ENCODE measurements at regions not wholly inside any gene's neighbourhood (a gene's known extent, or its start where the extent isn't known, plus 50 kb on each side); places are given as distances from the start of the nearest gene placed in this dataset.

DNA sequence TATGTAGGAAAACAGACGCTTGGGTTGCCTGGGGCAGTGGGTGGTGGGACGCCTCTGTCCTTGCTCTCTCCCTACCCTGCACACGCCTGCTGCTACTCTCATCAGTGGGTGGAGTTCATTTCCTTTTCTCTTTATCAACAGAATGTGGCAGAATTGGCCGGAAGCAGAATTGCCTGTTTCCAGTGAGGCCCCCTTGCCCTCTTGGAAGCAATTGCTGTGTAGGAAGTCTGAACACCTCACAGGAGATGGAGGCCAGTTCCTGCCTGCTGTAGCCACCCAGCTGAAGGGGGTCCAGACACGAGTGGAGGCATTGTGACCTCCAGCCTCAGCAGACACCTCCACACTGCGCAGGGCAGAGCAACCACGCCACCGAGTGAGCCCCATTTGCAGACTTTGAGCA, 331.6 kb upstream of the ZNF32 start:
- DNase-seq (ENCODE audit: low read depth): no peak
- H3K4me3 ChIP-seq (ENCODE audit: low read length): no peak overlapping the region
- TF ChIP-seq, protein P1, sequence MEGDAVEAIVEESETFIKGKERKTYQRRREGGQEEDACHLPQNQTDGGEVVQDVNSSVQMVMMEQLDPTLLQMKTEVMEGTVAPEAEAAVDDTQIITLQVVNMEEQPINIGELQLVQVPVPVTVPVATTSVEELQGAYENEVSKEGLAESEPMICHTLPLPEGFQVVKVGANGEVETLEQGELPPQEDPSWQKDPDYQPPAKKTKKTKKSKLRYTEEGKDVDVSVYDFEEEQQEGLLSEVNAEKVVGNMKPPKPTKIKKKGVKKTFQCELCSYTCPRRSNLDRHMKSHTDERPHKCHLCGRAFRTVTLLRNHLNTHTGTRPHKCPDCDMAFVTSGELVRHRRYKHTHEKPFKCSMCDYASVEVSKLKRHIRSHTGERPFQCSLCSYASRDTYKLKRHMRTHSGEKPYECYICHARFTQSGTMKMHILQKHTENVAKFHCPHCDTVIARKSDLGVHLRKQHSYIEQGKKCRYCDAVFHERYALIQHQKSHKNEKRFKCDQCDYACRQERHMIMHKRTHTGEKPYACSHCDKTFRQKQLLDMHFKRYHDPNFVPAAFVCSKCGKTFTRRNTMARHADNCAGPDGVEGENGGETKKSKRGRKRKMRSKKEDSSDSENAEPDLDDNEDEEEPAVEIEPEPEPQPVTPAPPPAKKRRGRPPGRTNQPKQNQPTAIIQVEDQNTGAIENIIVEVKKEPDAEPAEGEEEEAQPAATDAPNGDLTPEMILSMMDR (IDR thresholded peaks at IDR 0.05; ENCODE audit: insufficient read depth, low read depth, low read length, missing control alignments): no peak

DNA sequence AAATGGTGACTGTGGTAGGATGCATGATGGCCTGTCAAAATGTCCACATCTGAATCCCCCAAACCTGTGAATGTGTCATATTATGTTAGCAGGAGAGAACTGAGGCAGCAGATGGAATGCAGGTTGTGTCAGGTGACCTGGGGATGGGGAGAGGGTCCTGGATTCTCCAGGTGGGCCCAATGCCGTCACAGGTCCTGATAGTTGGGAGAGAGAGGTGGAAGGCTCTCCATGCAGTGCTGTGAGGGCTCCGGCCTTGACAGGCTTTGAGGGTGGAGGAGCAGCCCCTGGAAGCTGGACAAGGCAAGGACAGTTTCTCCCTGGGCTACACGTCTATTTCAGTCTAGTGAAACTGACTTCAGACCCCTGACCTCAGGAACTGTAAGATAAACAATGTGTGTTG, 330.9 kb upstream of the ZNF32 start:
- TF ChIP-seq, protein P1 (IDR thresholded peaks at IDR 0.05; ENCODE audit: insufficient read depth, low read depth, low read length, missing control alignments): no peak
- no peak for DNase-seq (ENCODE audit: low read depth)
- H3K4me3 ChIP-seq (ENCODE audit: low read length): no peak overlapping the region

DNA sequence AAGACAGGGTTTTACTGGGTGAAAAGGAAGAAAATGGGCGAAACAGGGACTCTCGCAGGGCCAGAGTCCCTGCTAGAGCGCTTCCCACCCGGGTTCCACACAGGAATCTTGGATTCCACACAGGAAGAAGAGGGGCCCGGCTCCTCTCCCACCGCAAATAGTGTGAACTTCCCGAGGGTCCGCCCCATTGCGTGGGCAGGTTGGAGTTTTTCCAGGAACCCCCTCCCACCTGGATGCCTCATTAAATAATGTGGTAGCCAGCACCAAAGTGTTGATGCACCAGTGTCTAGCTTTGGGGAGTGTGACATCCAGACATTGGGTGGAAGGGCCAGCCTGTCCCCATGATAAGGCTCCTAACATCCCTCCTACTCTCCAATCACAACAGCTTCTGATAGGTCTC, 330.3 kb upstream of the ZNF32 start:
- DNase-seq (ENCODE audit: low read depth): no peak
- TF ChIP-seq, protein P1 (IDR thresholded peaks at IDR 0.05; ENCODE audit: insufficient read depth, low read depth, low read length, missing control alignments): no peak
- no peak overlapping the region for H3K4me3 ChIP-seq (ENCODE audit: low read length)

DNA sequence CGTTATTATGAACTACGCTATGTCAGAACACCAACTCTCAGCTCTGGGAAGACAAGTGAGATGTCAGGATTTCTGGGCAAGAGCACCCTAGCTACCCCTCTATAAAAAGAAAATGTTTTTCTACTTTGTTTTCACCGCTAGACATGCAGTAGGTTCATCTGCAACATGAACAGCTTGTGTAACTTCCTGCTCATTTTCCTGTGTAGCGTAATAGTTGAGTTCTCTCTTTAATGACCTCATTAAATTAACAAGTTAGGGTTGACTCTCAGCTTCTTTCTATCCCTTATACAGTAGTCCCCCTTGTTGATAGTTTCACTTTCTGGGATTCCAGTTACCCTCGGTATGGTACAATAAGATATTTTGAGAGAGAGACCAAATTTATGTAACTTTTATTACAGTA, 329.4 kb upstream of the ZNF32 start:
- H3K4me3 ChIP-seq (ENCODE audit: low read length): no peak overlapping the region
- TF ChIP-seq, protein P1 (IDR thresholded peaks at IDR 0.05; ENCODE audit: insufficient read depth, low read depth, low read length, missing control alignments): no peak
- no peak for DNase-seq (ENCODE audit: low read depth)

GRCh38 chr10:43976292-43976691, 327.6 kb upstream of the ZNF32 start:
- TF ChIP-seq, protein P1 (IDR thresholded peaks at IDR 0.05; ENCODE audit: insufficient read depth, low read depth, low read length, missing control alignments): no peak
- no peak overlapping the region for H3K4me3 ChIP-seq (ENCODE audit: low read length)
- DNase-seq (ENCODE audit: low read depth): no peak

GRCh38 chr10:43973801-43974200, 325.1 kb upstream of the ZNF32 start:
- TF ChIP-seq, protein P1 (IDR thresholded peaks at IDR 0.05; ENCODE audit: insufficient read depth, low read depth, low read length, missing control alignments): no peak
- H3K4me3 ChIP-seq (ENCODE audit: low read length): no peak overlapping the region
- DNase-seq (ENCODE audit: low read depth): no peak

DNA sequence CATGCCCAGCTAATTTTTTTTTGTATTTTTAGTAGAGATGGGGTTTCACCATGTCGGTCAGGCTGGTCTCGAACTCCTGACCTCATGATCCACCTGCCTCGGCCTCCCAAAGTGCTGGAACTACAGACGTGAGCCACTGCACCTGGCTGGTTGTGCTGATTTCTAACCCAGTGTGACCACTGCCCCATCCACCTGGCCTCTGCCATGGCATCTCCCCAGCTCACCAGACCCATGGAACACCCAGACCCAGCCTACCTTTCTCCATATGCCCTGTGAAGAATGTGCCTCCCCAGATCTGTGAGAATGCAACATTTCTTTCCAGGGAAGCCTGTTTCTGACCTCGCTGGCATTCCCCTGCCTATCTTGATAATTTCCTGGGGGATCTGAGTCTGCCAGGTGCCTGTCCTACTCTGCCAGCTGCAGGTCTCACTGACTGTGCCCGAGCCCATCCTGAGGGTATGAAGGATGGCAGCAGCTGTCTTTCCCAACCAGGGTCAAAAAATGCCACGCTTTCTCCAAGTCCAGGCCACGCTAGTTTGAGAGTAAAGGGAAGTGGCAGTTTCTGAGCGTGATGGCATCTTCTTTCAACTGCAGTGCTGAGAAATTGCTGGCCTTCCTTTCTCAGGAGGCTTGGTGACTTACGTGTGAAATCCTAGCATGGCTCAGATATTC, 324.4 kb upstream of the ZNF32 start:
- DNase-seq (ENCODE audit: low read depth): no peak
- H3K4me3 ChIP-seq (ENCODE audit: low read length): no peak overlapping the region
- TF ChIP-seq, protein P1 (IDR thresholded peaks at IDR 0.05; ENCODE audit: insufficient read depth, low read depth, low read length, missing control alignments): no peak

Data from epithelial cell of esophagus (primary cell).